MM.1S (cell line): ENCODE measurements at regions not wholly inside any gene's neighbourhood (a gene's known extent, or its start where the extent isn't known, plus 50 kb on each side); places are given as distances from the start of the nearest gene placed in this dataset.

Experiments
- DNase-seq: peaks from one replicate; pipeline ENCODE4 v3.0.0-alpha.2; 2015
- H2AFZ ChIP-seq: fragments of 300-600 bp; sonication (generic); 2 replicates; pipeline ENCODE4 v1.6.0; 2016; ENCODE audit warnings: antibody characterized with exemption, low read length
- H3F3A ChIP-seq: fragments of 300-600 bp; sonication (generic); 2 replicates; pipeline ENCODE4 v1.6.1; 2016; ENCODE audit warnings: mild to moderate bottlenecking, antibody characterized with exemption, low read length, moderate library complexity, mixed read lengths; ENCODE audit not compliant: insufficient read depth
- H3K27ac ChIP-seq: fragments of 300-600 bp; sonication (generic); 2 replicates; pipeline ENCODE4 v1.5.1; 2016; ENCODE audit warnings: mild to moderate bottlenecking, low read length
- H3K27me3 ChIP-seq: fragments of 300-600 bp; sonication (generic); replicated peaks from 2 replicates; pipeline ENCODE4 v1.6.0; 2016; ENCODE audit warnings: low read length; ENCODE audit not compliant: insufficient read depth
- H3K36me3 ChIP-seq: fragments of 300-600 bp; sonication (generic); replicated peaks from 2 replicates; pipeline ENCODE4 v1.6.1; 2016; ENCODE audit warnings: mild to moderate bottlenecking, low read length, mixed read lengths; ENCODE audit not compliant: insufficient read depth
- H3K4me1 ChIP-seq: fragments of 300-600 bp; sonication (generic); 2 replicates; pipeline ENCODE4 v1.6.1; 2016; ENCODE audit warnings: low read length, mixed read lengths
- H3K4me2 ChIP-seq: fragments of 300-600 bp; sonication (generic); 2 replicates; pipeline ENCODE4 v1.6.0; 2016; ENCODE audit warnings: low read depth, low read length
- H3K4me3 ChIP-seq: fragments of 300-600 bp; sonication (generic); 2 replicates; pipeline ENCODE4 v1.5.1; 2016; ENCODE audit warnings: low read length, mixed read lengths
- H3K79me2 ChIP-seq: fragments of 300-600 bp; sonication (generic); 2 replicates; pipeline ENCODE4 v1.6.1; 2016; ENCODE audit warnings: mixed run types, low read length, mixed read lengths
- H3K9ac ChIP-seq: fragments of 300-600 bp; sonication (generic); 2 replicates; pipeline ENCODE4 v1.6.1; 2016; ENCODE audit warnings: low read length, mixed read lengths
- H3K9me2 ChIP-seq: fragments of 300-600 bp; sonication (generic); replicated peaks from 2 replicates; pipeline ENCODE4 v1.6.1; 2016; ENCODE audit warnings: mild to moderate bottlenecking, low read length, mixed read lengths; ENCODE audit not compliant: insufficient read depth
- H3K9me3 ChIP-seq: fragments of 300-600 bp; sonication (generic); replicated peaks from 2 replicates; pipeline ENCODE4 v1.6.1; 2016; ENCODE audit warnings: mild to moderate bottlenecking, low read length, mixed read lengths; ENCODE audit not compliant: insufficient read depth
- H4K20me1 ChIP-seq: fragments of 300-600 bp; sonication (generic); 2 replicates; pipeline ENCODE4 v1.6.1; 2016; ENCODE audit warnings: mild to moderate bottlenecking, low read length, moderate library complexity, mixed read lengths; ENCODE audit not compliant: insufficient read depth
- CTCF ChIP-seq: fragments of 300-600 bp; sonication (generic); IDR thresholded peaks from 2 replicates; pipeline ENCODE4 v1.5.1; 2016; ENCODE audit warnings: antibody characterized with exemption, low read length, mixed read lengths
- EZH2 ChIP-seq: fragments of 300-600 bp; sonication (generic); optimal IDR thresholded peaks from 2 replicates; pipeline ENCODE3; 2017; ENCODE audit warnings: low read depth, mild to moderate bottlenecking, antibody characterized with exemption, low read length, mixed read lengths
- EZH2phosphoT487 ChIP-seq: fragments of 300-600 bp; sonication (generic); IDR thresholded peaks from 2 replicates; pipeline ENCODE4 v1.6.1; 2018; ENCODE audit warnings: antibody characterized with exemption, low read length

DNA sequence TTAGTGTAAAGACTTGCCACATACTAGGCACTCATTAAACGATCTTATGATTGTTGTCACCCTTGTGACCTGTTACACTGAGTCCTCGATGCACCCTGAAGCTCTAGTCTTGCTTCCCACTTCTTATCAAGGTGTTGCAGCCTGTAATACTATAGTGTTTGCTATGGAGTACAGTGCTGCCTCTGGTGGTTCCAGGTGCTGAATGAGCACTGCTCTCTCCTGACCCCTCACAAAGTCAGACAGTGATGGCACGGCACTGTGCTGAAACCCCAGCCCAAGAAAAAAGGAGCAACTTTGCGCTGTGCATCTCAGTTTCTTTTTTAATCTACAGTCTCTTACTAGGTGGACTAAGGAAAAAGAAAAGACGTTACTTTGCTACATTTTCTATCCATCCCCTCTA lies 106.3 kb downstream of the GC start:
- Histone ChIP-seq H3K4me2 (no peak overlapping the region), H3K9me2 (no peaks in the 10 kb centered on the region), H3K4me1 (no peaks in the 10 kb centered on the region), H3K79me2 (no peaks in the 10 kb centered on the region), H3K9me3 (no peaks in the 10 kb centered on the region), H3K9ac (no peak overlapping the region), H2AFZ (no peak overlapping the region), H3F3A (no peaks in the 10 kb centered on the region), H3K4me3 (no peak overlapping the region), H3K27me3 (no peaks in the 10 kb centered on the region), H3K27ac (no peak overlapping the region), H4K20me1 (no peaks in the 10 kb centered on the region), H3K36me3 (no peaks in the 10 kb centered on the region)
- TF ChIP-seq EZH2phosphoT487, result no peak
- no peak for TF ChIP-seq CTCF
- TF ChIP-seq EZH2, result no peak
- no peak for DNase-seq

DNA sequence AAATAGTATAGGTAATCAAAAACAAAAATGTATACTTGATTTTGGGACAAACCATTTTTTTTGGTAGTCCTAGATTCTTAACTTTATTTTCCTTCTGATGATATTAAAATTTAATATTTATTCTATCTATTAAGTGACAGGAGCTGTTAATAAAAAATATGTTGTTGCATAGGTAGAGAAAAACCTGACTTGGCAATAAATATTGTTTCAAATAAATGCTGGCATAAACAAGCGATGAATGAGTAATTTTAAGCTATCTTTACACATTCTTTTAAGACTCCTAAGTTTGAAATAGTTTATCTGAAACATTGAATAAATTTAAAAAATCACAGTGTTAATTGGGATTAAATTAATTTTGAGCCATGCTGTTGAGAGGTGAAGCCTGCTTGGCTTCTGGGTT lies 114.6 kb downstream of the GC start:
- TF ChIP-seq EZH2 (no peak), EZH2phosphoT487 (no peak), CTCF (no peak)
- no peak for DNase-seq
- no peaks in the 10 kb centered on the region for H3K9me2 ChIP-seq
- peaks cover 3% of the 10 kb centered on the region for H3K4me1 ChIP-seq
- no peak overlapping the region for H3K4me2 ChIP-seq
- H3K9ac ChIP-seq, result no peak overlapping the region
- no peak overlapping the region for H3K4me3 ChIP-seq
- no peak overlapping the region for H3K27ac ChIP-seq
- H3F3A ChIP-seq, result no peaks in the 10 kb centered on the region
- no peaks in the 10 kb centered on the region for H3K9me3 ChIP-seq
- no peaks in the 10 kb centered on the region for H3K79me2 ChIP-seq
- no peaks in the 10 kb centered on the region for H3K36me3 ChIP-seq
- H2AFZ ChIP-seq, result no peak overlapping the region
- H4K20me1 ChIP-seq, result no peaks in the 10 kb centered on the region
- H3K27me3 ChIP-seq, result no peaks in the 10 kb centered on the region

DNA sequence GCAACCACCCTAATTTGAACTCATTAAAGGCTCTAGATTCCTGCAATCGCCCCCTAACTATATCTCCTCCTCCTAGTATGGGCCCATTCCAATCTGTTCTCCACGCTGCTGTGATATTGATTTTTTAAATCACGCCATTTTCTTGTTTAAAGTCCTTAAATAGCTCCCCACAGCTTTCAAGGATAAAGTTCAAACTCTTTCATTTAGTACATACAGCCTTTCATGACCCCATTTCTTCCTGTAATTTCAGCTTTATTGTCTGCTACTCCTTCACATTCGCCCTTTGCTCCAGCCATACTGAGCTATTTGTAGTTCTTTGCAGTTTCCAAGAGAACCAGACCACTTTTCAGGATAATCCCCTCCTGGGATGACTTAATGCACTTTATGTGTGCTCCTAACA lies 118.5 kb downstream of the GC start:
- Histone ChIP-seq H3K9ac (no peak overlapping the region), H3K4me2 (no peak overlapping the region), H4K20me1 (no peaks in the 10 kb centered on the region), H3K9me3 (no peaks in the 10 kb centered on the region), H2AFZ (no peak overlapping the region), H3K9me2 (no peaks in the 10 kb centered on the region), H3K4me1 (peaks cover 17% of the 10 kb centered on the region), H3K27ac (no peak overlapping the region), H3K36me3 (no peaks in the 10 kb centered on the region), H3K4me3 (no peak overlapping the region), H3K79me2 (no peaks in the 10 kb centered on the region), H3F3A (0 out of 2 replicates have a peak, but pooled peaks cover 4% of the 10 kb centered on the region), H3K27me3 (no peaks in the 10 kb centered on the region)
- TF ChIP-seq EZH2phosphoT487 (no peak), EZH2 (no peak), CTCF (no peak)
- no peak for DNase-seq
